ENCODE measurements at regions not wholly inside any gene's neighbourhood (a gene's known extent, or its start where the extent isn't known, plus 50 kb on each side); places are given as distances from the start of the nearest gene placed in this dataset.

DNA sequence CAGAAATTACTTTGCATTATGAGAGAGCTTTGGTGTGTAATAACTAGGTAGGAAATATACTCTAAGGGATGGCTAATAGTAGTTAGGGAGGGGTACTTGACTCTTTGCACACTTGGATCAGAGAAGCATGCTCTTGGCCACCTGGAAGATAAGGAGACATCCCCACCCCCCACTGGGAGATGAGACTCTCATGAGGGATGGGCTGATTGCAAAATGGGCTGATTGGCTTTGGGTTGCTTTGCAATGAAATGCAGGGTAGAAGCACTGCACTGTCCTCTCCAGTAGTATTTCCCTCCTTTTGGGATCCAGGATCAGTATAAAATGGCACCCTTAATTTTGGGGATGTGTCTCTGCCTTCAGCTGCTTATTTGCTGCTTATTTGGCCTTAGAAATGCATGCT is 71.2 kb upstream of the EPS8L3 start:
- H3K9ac ChIP-seq (ENCODE audit: insufficient read depth, low read depth, low read length), result no peak overlapping the region
- no peak overlapping the region for H2AFZ ChIP-seq (ENCODE audit: low read length)
- H3K27ac ChIP-seq (ENCODE audit: extremely low read length, insufficient read depth, low read length), result no peak overlapping the region
- ChIA-PET POLR2A (no interaction called here), CTCF (ENCODE audit: low intra/inter-chr PET ratio, low total read pairs) (no interaction called here)
- H4K20me1 ChIP-seq (ENCODE audit: insufficient read depth, low read length), result no peaks in the 10 kb centered on the region
- intact Hi-C loops (cut with micrococcal nuclease; ENCODE audit: unreplicated experiment) (no loop called here), in situ Hi-C loops (cut with HindIII; ENCODE audit: extremely low pct_ligation_motif_present, low pct_unique_long_range_greater_than_20kb) (no loop called here)
- no peaks in the 10 kb centered on the region for H3K9me3 ChIP-seq (ENCODE audit: low read length)
- no peak overlapping the region for H3K4me3 ChIP-seq (replicated peaks in 1 of 3; ENCODE audit: insufficient read depth in 1 of 3, low read depth in 2 of 3, low read length in 3 of 3)
- BruUV-seq (replicated peaks), result no TSS peak
- ATAC-seq (no peak), DNase-seq (ENCODE audit: low spot score) (no peak), FAIRE-seq (no peak)
- H3K4me1 ChIP-seq (ENCODE audit: insufficient read depth, low read length), result no peaks in the 10 kb centered on the region
- no peak overlapping the region for H3K4me2 ChIP-seq (ENCODE audit: low read depth, low read length)
- no peaks in the 10 kb centered on the region for H3K36me3 ChIP-seq (replicated peaks in 1 of 2; ENCODE audit: control insufficient read depth in 1 of 2, insufficient read depth in 2 of 2, low read length in 2 of 2)
- no peaks in the 10 kb centered on the region for H3K79me2 ChIP-seq (ENCODE audit: insufficient read depth, low read length)
- H3K27me3 ChIP-seq (ENCODE audit: control insufficient read depth in 1 of 2, insufficient read depth in 2 of 2, low read length in 2 of 2), result peaks cover 0 to 20% of the 10 kb centered on the region in 2 experiments; a peak in 1 of 5 replicates
- no peak for TF ChIP-seq POGZ (CRISPR knock-in tag; IDR thresholded peaks at IDR 0.05)
- TF ChIP-seq, protein P1, sequence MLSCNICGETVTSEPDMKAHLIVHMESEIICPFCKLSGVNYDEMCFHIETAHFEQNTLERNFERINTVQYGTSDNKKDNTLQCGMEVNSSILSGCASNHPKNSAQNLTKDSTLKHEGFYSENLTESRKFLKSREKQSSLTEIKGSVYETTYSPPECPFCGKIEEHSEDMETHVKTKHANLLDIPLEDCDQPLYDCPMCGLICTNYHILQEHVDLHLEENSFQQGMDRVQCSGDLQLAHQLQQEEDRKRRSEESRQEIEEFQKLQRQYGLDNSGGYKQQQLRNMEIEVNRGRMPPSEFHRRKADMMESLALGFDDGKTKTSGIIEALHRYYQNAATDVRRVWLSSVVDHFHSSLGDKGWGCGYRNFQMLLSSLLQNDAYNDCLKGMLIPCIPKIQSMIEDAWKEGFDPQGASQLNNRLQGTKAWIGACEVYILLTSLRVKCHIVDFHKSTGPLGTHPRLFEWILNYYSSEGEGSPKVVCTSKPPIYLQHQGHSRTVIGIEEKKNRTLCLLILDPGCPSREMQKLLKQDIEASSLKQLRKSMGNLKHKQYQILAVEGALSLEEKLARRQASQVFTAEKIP (CRISPR knock-in tag; IDR thresholded peaks at IDR 0.05; ENCODE audit: borderline replicate concordance), result no peak
- TF ChIP-seq, protein P2, sequence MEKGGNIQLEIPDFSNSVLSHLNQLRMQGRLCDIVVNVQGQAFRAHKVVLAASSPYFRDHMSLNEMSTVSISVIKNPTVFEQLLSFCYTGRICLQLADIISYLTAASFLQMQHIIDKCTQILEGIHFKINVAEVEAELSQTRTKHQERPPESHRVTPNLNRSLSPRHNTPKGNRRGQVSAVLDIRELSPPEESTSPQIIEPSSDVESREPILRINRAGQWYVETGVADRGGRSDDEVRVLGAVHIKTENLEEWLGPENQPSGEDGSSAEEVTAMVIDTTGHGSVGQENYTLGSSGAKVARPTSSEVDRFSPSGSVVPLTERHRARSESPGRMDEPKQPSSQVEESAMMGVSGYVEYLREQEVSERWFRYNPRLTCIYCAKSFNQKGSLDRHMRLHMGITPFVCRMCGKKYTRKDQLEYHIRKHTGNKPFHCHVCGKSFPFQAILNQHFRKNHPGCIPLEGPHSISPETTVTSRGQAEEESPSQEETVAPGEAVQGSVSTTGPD (CRISPR knock-in tag; IDR thresholded peaks at IDR 0.05), result no peak
- TF ChIP-seq, protein P3, sequence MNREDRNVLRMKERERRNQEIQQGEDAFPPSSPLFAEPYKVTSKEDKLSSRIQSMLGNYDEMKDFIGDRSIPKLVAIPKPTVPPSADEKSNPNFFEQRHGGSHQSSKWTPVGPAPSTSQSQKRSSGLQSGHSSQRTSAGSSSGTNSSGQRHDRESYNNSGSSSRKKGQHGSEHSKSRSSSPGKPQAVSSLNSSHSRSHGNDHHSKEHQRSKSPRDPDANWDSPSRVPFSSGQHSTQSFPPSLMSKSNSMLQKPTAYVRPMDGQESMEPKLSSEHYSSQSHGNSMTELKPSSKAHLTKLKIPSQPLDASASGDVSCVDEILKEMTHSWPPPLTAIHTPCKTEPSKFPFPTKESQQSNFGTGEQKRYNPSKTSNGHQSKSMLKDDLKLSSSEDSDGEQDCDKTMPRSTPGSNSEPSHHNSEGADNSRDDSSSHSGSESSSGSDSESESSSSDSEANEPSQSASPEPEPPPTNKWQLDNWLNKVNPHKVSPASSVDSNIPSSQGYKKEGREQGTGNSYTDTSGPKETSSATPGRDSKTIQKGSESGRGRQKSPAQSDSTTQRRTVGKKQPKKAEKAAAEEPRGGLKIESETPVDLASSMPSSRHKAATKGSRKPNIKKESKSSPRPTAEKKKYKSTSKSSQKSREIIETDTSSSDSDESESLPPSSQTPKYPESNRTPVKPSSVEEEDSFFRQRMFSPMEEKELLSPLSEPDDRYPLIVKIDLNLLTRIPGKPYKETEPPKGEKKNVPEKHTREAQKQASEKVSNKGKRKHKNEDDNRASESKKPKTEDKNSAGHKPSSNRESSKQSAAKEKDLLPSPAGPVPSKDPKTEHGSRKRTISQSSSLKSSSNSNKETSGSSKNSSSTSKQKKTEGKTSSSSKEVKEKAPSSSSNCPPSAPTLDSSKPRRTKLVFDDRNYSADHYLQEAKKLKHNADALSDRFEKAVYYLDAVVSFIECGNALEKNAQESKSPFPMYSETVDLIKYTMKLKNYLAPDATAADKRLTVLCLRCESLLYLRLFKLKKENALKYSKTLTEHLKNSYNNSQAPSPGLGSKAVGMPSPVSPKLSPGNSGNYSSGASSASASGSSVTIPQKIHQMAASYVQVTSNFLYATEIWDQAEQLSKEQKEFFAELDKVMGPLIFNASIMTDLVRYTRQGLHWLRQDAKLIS (CRISPR knock-in tag; IDR thresholded peaks at IDR 0.05), result no peak
- no peak for TF ChIP-seq NFYC (CRISPR knock-in tag; IDR thresholded peaks at IDR 0.05)
- no peak for TF ChIP-seq HNRNPH1 (optimal IDR thresholded peaks at IDR 0.05; ENCODE audit: low read depth, low read length)
- no peak for TF ChIP-seq TGIF2 (CRISPR knock-in tag; IDR thresholded peaks at IDR 0.05)
- no peak for TF ChIP-seq ZNF790 (CRISPR knock-in tag; IDR thresholded peaks at IDR 0.05; ENCODE audit: borderline replicate concordance)
- TF ChIP-seq ZBTB38 (CRISPR knock-in tag; IDR thresholded peaks at IDR 0.05), result no peak
- TF ChIP-seq, protein P4, sequence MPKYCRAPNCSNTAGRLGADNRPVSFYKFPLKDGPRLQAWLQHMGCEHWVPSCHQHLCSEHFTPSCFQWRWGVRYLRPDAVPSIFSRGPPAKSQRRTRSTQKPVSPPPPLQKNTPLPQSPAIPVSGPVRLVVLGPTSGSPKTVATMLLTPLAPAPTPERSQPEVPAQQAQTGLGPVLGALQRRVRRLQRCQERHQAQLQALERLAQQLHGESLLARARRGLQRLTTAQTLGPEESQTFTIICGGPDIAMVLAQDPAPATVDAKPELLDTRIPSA (CRISPR knock-in tag; IDR thresholded peaks at IDR 0.05; ENCODE audit: borderline replicate concordance), result no peak
- TF ChIP-seq CREB1 (IDR thresholded peaks at IDR 0.05), result no peak
- TF ChIP-seq CREB1 (CRISPR knock-in tag; IDR thresholded peaks at IDR 0.05), result no peak
- TF ChIP-seq GABPA (IDR thresholded peaks at IDR 0.05; ENCODE audit: low read depth, low read length), result no peak
- no peak for TF ChIP-seq GABPA (CRISPR knock-in tag; IDR thresholded peaks at IDR 0.05; ENCODE audit: low read depth)
- TF ChIP-seq, protein P5, sequence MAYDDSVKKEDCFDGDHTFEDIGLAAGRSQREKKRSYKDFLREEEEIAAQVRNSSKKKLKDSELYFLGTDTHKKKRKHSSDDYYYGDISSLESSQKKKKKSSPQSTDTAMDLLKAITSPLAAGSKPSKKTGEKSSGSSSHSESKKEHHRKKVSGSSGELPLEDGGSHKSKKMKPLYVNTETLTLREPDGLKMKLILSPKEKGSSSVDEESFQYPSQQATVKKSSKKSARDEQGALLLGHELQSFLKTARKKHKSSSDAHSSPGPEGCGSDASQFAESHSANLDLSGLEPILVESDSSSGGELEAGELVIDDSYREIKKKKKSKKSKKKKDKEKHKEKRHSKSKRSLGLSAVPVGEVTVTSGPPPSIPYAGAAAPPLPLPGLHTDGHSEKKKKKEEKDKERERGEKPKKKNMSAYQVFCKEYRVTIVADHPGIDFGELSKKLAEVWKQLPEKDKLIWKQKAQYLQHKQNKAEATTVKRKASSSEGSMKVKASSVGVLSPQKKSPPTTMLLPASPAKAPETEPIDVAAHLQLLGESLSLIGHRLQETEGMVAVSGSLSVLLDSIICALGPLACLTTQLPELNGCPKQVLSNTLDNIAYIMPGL (CRISPR knock-in tag; IDR thresholded peaks at IDR 0.05; ENCODE audit: borderline replicate concordance in 1 of 2, low read depth in 1 of 2), result no peak
- TF ChIP-seq TCF12 (IDR thresholded peaks at IDR 0.05), result no peak
- no peak for TF ChIP-seq TCF12 (CRISPR knock-in tag; IDR thresholded peaks at IDR 0.05)
- TF ChIP-seq ZNF746 (CRISPR knock-in tag; IDR thresholded peaks at IDR 0.05), result no peak
